ENCODE measurements at regions not wholly inside any gene's neighbourhood (a gene's known extent, or its start where the extent isn't known, plus 50 kb on each side); places are given as distances from the start of the nearest gene placed in this dataset.

DNA sequence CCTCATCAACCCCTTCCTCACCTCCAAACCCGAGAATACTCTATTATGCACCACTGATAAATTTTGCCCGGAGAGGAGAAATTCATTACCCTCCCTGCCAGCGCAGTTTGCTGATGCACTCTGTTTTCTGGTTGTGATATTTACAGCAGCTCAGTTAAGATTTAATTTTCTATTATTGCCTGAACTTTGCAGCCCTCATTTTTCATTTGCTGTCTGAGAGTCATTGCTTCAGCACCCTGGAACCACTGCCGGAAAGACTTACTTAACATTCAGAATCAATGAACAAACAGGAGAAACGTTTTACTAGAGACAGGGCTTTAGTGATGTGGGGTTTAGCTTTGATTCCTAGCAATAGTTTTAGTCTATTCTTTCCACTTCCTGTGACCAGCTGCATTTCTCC, 56.7 kb upstream of the MAMDC2 start:
- TF ChIP-seq, protein P1, sequence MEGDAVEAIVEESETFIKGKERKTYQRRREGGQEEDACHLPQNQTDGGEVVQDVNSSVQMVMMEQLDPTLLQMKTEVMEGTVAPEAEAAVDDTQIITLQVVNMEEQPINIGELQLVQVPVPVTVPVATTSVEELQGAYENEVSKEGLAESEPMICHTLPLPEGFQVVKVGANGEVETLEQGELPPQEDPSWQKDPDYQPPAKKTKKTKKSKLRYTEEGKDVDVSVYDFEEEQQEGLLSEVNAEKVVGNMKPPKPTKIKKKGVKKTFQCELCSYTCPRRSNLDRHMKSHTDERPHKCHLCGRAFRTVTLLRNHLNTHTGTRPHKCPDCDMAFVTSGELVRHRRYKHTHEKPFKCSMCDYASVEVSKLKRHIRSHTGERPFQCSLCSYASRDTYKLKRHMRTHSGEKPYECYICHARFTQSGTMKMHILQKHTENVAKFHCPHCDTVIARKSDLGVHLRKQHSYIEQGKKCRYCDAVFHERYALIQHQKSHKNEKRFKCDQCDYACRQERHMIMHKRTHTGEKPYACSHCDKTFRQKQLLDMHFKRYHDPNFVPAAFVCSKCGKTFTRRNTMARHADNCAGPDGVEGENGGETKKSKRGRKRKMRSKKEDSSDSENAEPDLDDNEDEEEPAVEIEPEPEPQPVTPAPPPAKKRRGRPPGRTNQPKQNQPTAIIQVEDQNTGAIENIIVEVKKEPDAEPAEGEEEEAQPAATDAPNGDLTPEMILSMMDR (IDR thresholded peaks at IDR 0.05 in 4 of 5, conservative IDR thresholded peaks at IDR 0.05 in 1 of 5) = no peak
- no peak for TF ChIP-seq POLR2A (IDR thresholded peaks at IDR 0.05)
